Prostate gland (tissue), 2 donors: ENCODE measurements at regions not wholly inside any gene's neighbourhood (a gene's known extent, or its start where the extent isn't known, plus 50 kb on each side); places are given as distances from the start of the nearest gene placed in this dataset.

Source experiments
- DNase-seq: peaks from one replicate; pipeline ENCODE4 v3.0.0-alpha.2; 2019; ENCODE audit warnings: low spot score
- H3K27ac ChIP-seq, 2 donors: fragments of 200-600 bp; sonication (generic); 2 replicates each; pipeline ENCODE4 v1.5.1; 2017 to 2019
- H3K27me3 ChIP-seq: fragments of 200-600 bp; sonication (generic); replicated peaks from 2 replicates; pipeline ENCODE4 v1.5.1; 2019; ENCODE audit not compliant: insufficient read depth
- H3K36me3 ChIP-seq, 2 donors: fragments of 200-600 bp; sonication (generic); 1 replicate in 1 of 2; 2 replicates in 1 of 2; pipeline versions ENCODE4 v1.5.1 to v1.8.1; 2017 to 2019
- H3K4me1 ChIP-seq: fragments of 200-600 bp; sonication (generic); replicated peaks from 2 replicates; pipeline ENCODE4 v1.5.1; 2019
- H3K4me3 ChIP-seq, 2 donors: fragments of 200-600 bp; sonication (generic); 2 replicates each; pipeline ENCODE4 v1.5.1; 2017 to 2019
- H3K9me3 ChIP-seq: fragments of 200-600 bp; sonication (generic); 2 replicates; pipeline ENCODE4 v1.5.1; 2017
- CTCF ChIP-seq, 4 experiments: fragments of 200-600 bp in 2 of 4; fragments of 450-650 bp in 2 of 4; sonication (generic) in 2 of 4; IDR thresholded peaks; 1 replicate in 3 of 4; 2 replicates in 1 of 4; pipeline ENCODE4 v1.5.1; 2016 to 2019; ENCODE audit warnings: antibody characterized with exemption in 4 of 4, mild to moderate bottlenecking in 2 of 4, moderate library complexity in 2 of 4
- POLR2A ChIP-seq: fragments of 450-650 bp; IDR thresholded peaks from one replicate; pipeline ENCODE4 v1.6.1; 2016; ENCODE audit warnings: antibody characterized with exemption, mild to moderate bottlenecking
- POLR2AphosphoS5 ChIP-seq: sonication (generic); formaldehyde crosslinking; IDR thresholded peaks from one replicate; pipeline ENCODE4 v1.6.1; 2017; ENCODE audit warnings: antibody characterized with exemption
- WGBS: methylation state at CpG from one replicate; pipeline ENCODE4 v1.1.5; 2018; 5-methylcytosine and 5-hydroxymethylcytosine counted together
- intact Hi-C: fragments of 100-400 bp; cut with DNase I; formaldehyde crosslinking; loops from one replicate; pipeline ENCODE4 v1.14.2; 2022

GRCh38 chr10:3228629-3228945 is 56.0 kb upstream of the PITRM1 start:
- H3K4me3 ChIP-seq: no peak overlapping the region
- no peaks in the 10 kb centered on the region for H3K4me1 ChIP-seq
- intact Hi-C loops: no loop called here
- DNase-seq: no peak
- H3K9me3 ChIP-seq: no peaks in the 10 kb centered on the region
- TF ChIP-seq POLR2A: no peak
- TF ChIP-seq POLR2AphosphoS5: no peak
- no peak for TF ChIP-seq CTCF (IDR thresholded peaks at IDR 0.05)
- no peak overlapping the region for H3K27ac ChIP-seq
- H3K27me3 ChIP-seq: no peaks in the 10 kb centered on the region
- WGBS: 84% methylated on average over 10 of the region's 10 CpGs
- H3K36me3 ChIP-seq: no peaks in the 10 kb centered on the region

GRCh38 chr10:3226960-3227744 is 54.6 kb upstream of the PITRM1 start:
- DNase-seq: no peak
- Histone ChIP-seq H3K27me3 (no peaks in the 10 kb centered on the region), H3K4me1 (no peaks in the 10 kb centered on the region), H3K36me3 (no peaks in the 10 kb centered on the region), H3K9me3 (no peaks in the 10 kb centered on the region), H3K4me3 (no peak overlapping the region), H3K27ac (no peak overlapping the region)
- 51% methylated on average over 11 of the region's 11 CpGs for WGBS
- TF ChIP-seq POLR2AphosphoS5 (no peak), POLR2A (no peak), CTCF (IDR thresholded peaks at IDR 0.05) (no peak)
- intact Hi-C loops: no loop called here

- intact Hi-C loops: no loop called here
- no peak overlapping the region for H3K27ac ChIP-seq
- H3K9me3 ChIP-seq: no peaks in the 10 kb centered on the region
- H3K36me3 ChIP-seq: no peaks in the 10 kb centered on the region
- WGBS: 52% methylated on average over 3 of the region's 3 CpGs
- H3K4me3 ChIP-seq: no peak overlapping the region
- DNase-seq: no peak
- no peaks in the 10 kb centered on the region for H3K27me3 ChIP-seq
- TF ChIP-seq POLR2AphosphoS5 (no peak), POLR2A (no peak), CTCF (IDR thresholded peaks at IDR 0.05) (no peak)
- no peaks in the 10 kb centered on the region for H3K4me1 ChIP-seq
These were observed 53.0 kb upstream of the PITRM1 start for GRCh38 chr10:3225561-3225960.

- Histone ChIP-seq H3K36me3 (no peaks in the 10 kb centered on the region), H3K27ac (no peak overlapping the region), H3K4me1 (no peaks in the 10 kb centered on the region), H3K4me3 (no peak overlapping the region), H3K27me3 (no peaks in the 10 kb centered on the region), H3K9me3 (no peaks in the 10 kb centered on the region)
- intact Hi-C loops: no loop called here
- no peak for DNase-seq
- no peak for TF ChIP-seq POLR2A
- TF ChIP-seq POLR2AphosphoS5: no peak
- no peak for TF ChIP-seq CTCF (IDR thresholded peaks at IDR 0.05)
- WGBS: 97% methylated on average over 3 of the region's 3 CpGs
These were observed 51.7 kb upstream of the PITRM1 start for GRCh38 chr10:3224241-3224640.

GRCh38 chr10:3222626-3223025 is 50.0 kb upstream of the PITRM1 start:
- WGBS: 76% methylated on average over 3 of the region's 3 CpGs
- Histone ChIP-seq H3K9me3 (no peaks in the 10 kb centered on the region), H3K4me3 (no peak overlapping the region), H3K36me3 (no peaks in the 10 kb centered on the region), H3K27ac (no peak overlapping the region), H3K27me3 (no peaks in the 10 kb centered on the region), H3K4me1 (no peaks in the 10 kb centered on the region)
- intact Hi-C loops: no loop called here
- no peak for DNase-seq
- TF ChIP-seq POLR2A (no peak), POLR2AphosphoS5 (no peak), CTCF (IDR thresholded peaks at IDR 0.05) (no peak)
